C1 segment of cervical spinal cord (tissue), 14 donors: ENCODE measurements at regions not wholly inside any gene's neighbourhood (a gene's known extent, or its start where the extent isn't known, plus 50 kb on each side); places are given as distances from the start of the nearest gene placed in this dataset.

ENCODE experiments used
- DNase-seq, 14 donors: peaks; one replicate each; lab custom pipeline; 2025; lab: John Stamatoyannopoulos, UW

- no peak for DNase-seq
These were observed 187.8 kb upstream of the JAG1 start for GRCh38 chr20:10861619-10862018.

GRCh38 chr20:10863337-10864060 is 189.7 kb upstream of the JAG1 start:
- DNase-seq = no peak

GRCh38 chr20:10864076-10864672 is 190.4 kb upstream of the JAG1 start:
- DNase-seq = no peak

- no peak for DNase-seq
These were observed 194.5 kb upstream of the JAG1 start for GRCh38 chr20:10868299-10868698.

GRCh38 chr20:10873026-10873425 is 199.2 kb upstream of the JAG1 start:
- DNase-seq = no peak

- DNase-seq = no peak
These were observed 201.9 kb upstream of the JAG1 start for GRCh38 chr20:10875653-10876052.

- DNase-seq = no peak
These were observed 202.8 kb upstream of the JAG1 start for GRCh38 chr20:10876558-10876957.

- no peak for DNase-seq
These were observed 203.5 kb upstream of the JAG1 start for GRCh38 chr20:10877342-10877741.

GRCh38 chr20:10883166-10883565 is 209.4 kb upstream of the JAG1 start:
- DNase-seq = no peak

- no peak for DNase-seq
These were observed 219.5 kb upstream of the JAG1 start for GRCh38 chr20:10893321-10893720.

GRCh38 chr20:10897336-10897735 is 223.5 kb upstream of the JAG1 start:
- DNase-seq = no peak

- DNase-seq = no peak
These were observed 224.8 kb upstream of the JAG1 start for GRCh38 chr20:10898552-10898951.

GRCh38 chr20:10902174-10902573 is 228.4 kb upstream of the JAG1 start:
- no peak for DNase-seq

- no peak for DNase-seq
These were observed 228.9 kb upstream of the JAG1 start for GRCh38 chr20:10902576-10903282.

GRCh38 chr20:10906834-10907233 is 233.0 kb upstream of the JAG1 start:
- no peak for DNase-seq

- no peak for DNase-seq
These were observed 236.0 kb upstream of the JAG1 start for GRCh38 chr20:10909803-10910202.

GRCh38 chr20:10910535-10911178 is 236.9 kb upstream of the JAG1 start:
- no peak for DNase-seq

GRCh38 chr20:10911298-10911697 is 237.5 kb upstream of the JAG1 start:
- DNase-seq = no peak

- no peak for DNase-seq
These were observed 242.0 kb upstream of the JAG1 start for GRCh38 chr20:10915815-10916214.

- no peak for DNase-seq
These were observed 242.5 kb upstream of the JAG1 start for GRCh38 chr20:10916312-10916711.

- DNase-seq = no peak
These were observed 244.0 kb upstream of the JAG1 start for GRCh38 chr20:10917826-10918225.

GRCh38 chr20:10919396-10920140 is 245.8 kb upstream of the JAG1 start:
- DNase-seq = no peak
